Ishikawa (cell line): ENCODE measurements at regions not wholly inside any gene's neighbourhood (a gene's known extent, or its start where the extent isn't known, plus 50 kb on each side); places are given as distances from the start of the nearest gene placed in this dataset.

Experiments
- CEBPB ChIP-seq: IDR thresholded peaks from 2 replicates; pipeline ENCODE4 v1.6.1; 2012
- EGR1 ChIP-seq: IDR thresholded peaks from 2 replicates; pipeline ENCODE4 v1.6.1; 2012
- EP300 ChIP-seq: IDR thresholded peaks from 2 replicates; pipeline ENCODE4 v1.6.1; 2012; ENCODE audit warnings: borderline replicate concordance
- NFIC ChIP-seq: IDR thresholded peaks from 2 replicates; pipeline ENCODE4 v1.6.1; 2012
- TAF1 ChIP-seq: IDR thresholded peaks from 2 replicates; pipeline ENCODE4 v1.6.1; 2012; ENCODE audit warnings: low read depth, mild to moderate bottlenecking
- TCF12 ChIP-seq: IDR thresholded peaks from 2 replicates; pipeline ENCODE4 v1.6.1; 2012; ENCODE audit warnings: low read depth
- YY1 ChIP-seq: IDR thresholded peaks from 2 replicates; pipeline ENCODE4 v1.6.1; 2012; ENCODE audit warnings: low read depth
- TF ChIP-seq, protein P1 (sequence below): IDR thresholded peaks from 2 replicates; pipeline ENCODE4 v1.6.1; 2012
- TF ChIP-seq, protein P2 (sequence below): IDR thresholded peaks from 2 replicates; pipeline ENCODE4 v1.6.1; 2012; ENCODE audit warnings: low read depth, mild to moderate bottlenecking

DNA sequence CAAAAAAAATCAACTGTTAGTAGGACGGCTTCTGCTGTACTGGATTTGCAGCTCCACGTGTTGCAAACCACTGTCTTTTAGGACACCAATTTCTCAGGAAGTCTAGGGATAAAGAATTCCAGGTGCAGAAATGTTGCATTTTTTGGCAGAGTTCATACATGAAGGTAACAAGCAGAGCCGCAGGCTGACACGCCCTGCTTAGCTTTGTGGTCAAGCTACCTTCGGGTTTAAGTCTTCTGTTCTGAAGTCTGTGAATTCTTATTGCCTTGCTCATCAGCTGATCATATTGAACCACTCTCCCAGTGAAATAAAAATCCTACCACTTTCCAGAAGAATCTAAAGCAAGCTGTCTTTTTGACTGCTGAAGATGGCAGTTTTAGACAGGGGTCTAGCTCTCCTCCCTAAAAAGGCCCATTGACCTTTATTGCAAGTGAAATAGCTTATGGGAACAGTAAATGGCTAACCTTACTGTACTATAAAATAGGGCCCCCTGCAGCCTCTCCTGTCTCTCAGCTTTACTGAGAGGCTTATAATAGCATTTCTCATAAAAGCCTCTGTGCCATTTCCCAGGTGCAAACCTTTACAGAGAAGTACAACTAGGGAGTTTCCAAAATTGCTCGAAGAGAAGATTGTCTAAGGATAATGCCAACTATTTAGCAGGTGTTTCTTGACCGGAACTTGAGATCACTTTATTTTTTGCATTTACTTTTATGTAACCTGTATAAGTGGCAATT lies 262.2 kb upstream of the IL12A start:
- no peak for TF ChIP-seq YY1
- TF ChIP-seq NFIC = no peak
- TF ChIP-seq TAF1 = no peak
- TF ChIP-seq EP300 = no peak; the same call in 1 of the 2 replicates
- TF ChIP-seq, protein P1, sequence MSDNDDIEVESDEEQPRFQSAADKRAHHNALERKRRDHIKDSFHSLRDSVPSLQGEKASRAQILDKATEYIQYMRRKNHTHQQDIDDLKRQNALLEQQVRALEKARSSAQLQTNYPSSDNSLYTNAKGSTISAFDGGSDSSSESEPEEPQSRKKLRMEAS = 0 out of 2 replicates have a peak, but pooled peaks have one; percentile 19
- TF ChIP-seq CEBPB = no peak
- no peak for TF ChIP-seq TCF12
- TF ChIP-seq EGR1 = no peak
- TF ChIP-seq, protein P2, sequence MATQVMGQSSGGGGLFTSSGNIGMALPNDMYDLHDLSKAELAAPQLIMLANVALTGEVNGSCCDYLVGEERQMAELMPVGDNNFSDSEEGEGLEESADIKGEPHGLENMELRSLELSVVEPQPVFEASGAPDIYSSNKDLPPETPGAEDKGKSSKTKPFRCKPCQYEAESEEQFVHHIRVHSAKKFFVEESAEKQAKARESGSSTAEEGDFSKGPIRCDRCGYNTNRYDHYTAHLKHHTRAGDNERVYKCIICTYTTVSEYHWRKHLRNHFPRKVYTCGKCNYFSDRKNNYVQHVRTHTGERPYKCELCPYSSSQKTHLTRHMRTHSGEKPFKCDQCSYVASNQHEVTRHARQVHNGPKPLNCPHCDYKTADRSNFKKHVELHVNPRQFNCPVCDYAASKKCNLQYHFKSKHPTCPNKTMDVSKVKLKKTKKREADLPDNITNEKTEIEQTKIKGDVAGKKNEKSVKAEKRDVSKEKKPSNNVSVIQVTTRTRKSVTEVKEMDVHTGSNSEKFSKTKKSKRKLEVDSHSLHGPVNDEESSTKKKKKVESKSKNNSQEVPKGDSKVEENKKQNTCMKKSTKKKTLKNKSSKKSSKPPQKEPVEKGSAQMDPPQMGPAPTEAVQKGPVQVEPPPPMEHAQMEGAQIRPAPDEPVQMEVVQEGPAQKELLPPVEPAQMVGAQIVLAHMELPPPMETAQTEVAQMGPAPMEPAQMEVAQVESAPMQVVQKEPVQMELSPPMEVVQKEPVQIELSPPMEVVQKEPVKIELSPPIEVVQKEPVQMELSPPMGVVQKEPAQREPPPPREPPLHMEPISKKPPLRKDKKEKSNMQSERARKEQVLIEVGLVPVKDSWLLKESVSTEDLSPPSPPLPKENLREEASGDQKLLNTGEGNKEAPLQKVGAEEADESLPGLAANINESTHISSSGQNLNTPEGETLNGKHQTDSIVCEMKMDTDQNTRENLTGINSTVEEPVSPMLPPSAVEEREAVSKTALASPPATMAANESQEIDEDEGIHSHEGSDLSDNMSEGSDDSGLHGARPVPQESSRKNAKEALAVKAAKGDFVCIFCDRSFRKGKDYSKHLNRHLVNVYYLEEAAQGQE = no peak
